Adrenal gland (tissue), 9 donors: ENCODE measurements at regions not wholly inside any gene's neighbourhood (a gene's known extent, or its start where the extent isn't known, plus 50 kb on each side); places are given as distances from the start of the nearest gene placed in this dataset.
A peak's percentile ranks its signal among the peaks of the same experiment; 100 is the strongest.

Source experiments
- DNase-seq, 7 donors: peaks; one replicate each; pipeline ENCODE4 v3.0.0-alpha.2; 2019 to 2020
- H3K27ac ChIP-seq, 5 donors: fragments of 200-600 bp; sonication (generic) in 4 of 5; 1 replicate in 3 of 5; 2 replicates in 2 of 5; pipeline versions ENCODE4 v1.5.1 to v1.8.0; 2016 to 2020; ENCODE audit warnings: mild to moderate bottlenecking in 1 of 5
- H3K27me3 ChIP-seq: fragments of 200-600 bp; 2 replicates; pipeline ENCODE4 v1.8.0; 2021
- H3K36me3 ChIP-seq, 2 donors: fragments of 200-600 bp; replicated peaks in 1 of 2; 1 replicate in 1 of 2; 2 replicates in 1 of 2; pipeline versions ENCODE4 v1.5.1 to v1.8.0; 2018 to 2022
- H3K4me1 ChIP-seq, 2 donors: fragments of 200-600 bp; replicated peaks in 1 of 2; 1 replicate in 1 of 2; 2 replicates in 1 of 2; pipeline versions ENCODE4 v1.5.1 to v1.8.0; 2018 to 2021
- H3K4me3 ChIP-seq, 4 donors: fragments of 200-600 bp; sonication (generic) in 3 of 4; one replicate each; pipeline ENCODE4 v1.5.1; 2016 to 2018
- H3K9me3 ChIP-seq, 3 donors: fragments of 200-600 bp; sonication (generic) in 1 of 3; replicated peaks in 1 of 3; 1 replicate in 2 of 3; 2 replicates in 1 of 3; pipeline versions ENCODE4 v1.5.1 to v1.8.0; 2016 to 2021
- CTCF ChIP-seq, 6 experiments: fragments of 450-650 bp in 4 of 6; fragments of 200-600 bp in 2 of 6; sonication (generic) in 1 of 6; IDR thresholded peaks; 1 replicate in 5 of 6; 2 replicates in 1 of 6; pipeline versions ENCODE4 v1.5.1 to v1.8.0; 2016 to 2021; ENCODE audit warnings: antibody characterized with exemption in 6 of 6, mild to moderate bottlenecking in 2 of 6, moderate library complexity in 1 of 6
- POLR2A ChIP-seq, 2 donors: fragments of 450-650 bp; IDR thresholded peaks; one replicate each; pipeline ENCODE4 v1.6.1; 2017; ENCODE audit warnings: antibody characterized with exemption in 2 of 2, mild to moderate bottlenecking in 2 of 2, moderate library complexity in 1 of 2
- WGBS, 4 donors: extraction: QIAGEN DNeasy Blood & Tissue Kit in 2 of 4; methylation state at CpG; one replicate each; pipeline versions ENCODE4 v1.1.5 to v1.1.7; 2013 to 2017; 5-methylcytosine and 5-hydroxymethylcytosine counted together
- intact Hi-C, 2 donors: fragments of 100-400 bp; cut with DNase I; formaldehyde crosslinking; loops; one replicate each; pipeline versions ENCODE4 v1.14.1 to v1.15.0; 2022 to 2023
- donor health status: healthy with polysubstance abuse.
- donor health status: Bipolar disorder and iron deficiency.
- donor health status: DM: yes; HTN: yes; CAD: no.
- donor health status: DM: no; HTN: no; CAD: no.
- donor health status: DM: no; HTN: no; CAD: no.

GRCh38 chr5:143613329-143613728 lies 198.6 kb upstream of the HMHB1 start:
- TF ChIP-seq POLR2A (IDR thresholded peaks at IDR 0.05): no peak
- no peak for TF ChIP-seq CTCF (IDR thresholded peaks at IDR 0.05)
- no peak for DNase-seq
- Histone ChIP-seq H3K4me1 (no peaks in the 10 kb centered on the region), H3K27ac (no peak overlapping the region), H3K9me3 (no peaks in the 10 kb centered on the region), H3K4me3 (no peak overlapping the region), H3K36me3 (no peaks in the 10 kb centered on the region), H3K27me3 (no peaks in the 10 kb centered on the region)
- intact Hi-C loops: no loop called here
- WGBS, 4 donors: 92 to 97% (median 95%) methylated on average over 3 of the region's 3 CpGs

GRCh38 chr5:143610946-143611345 lies 201.0 kb upstream of the HMHB1 start:
- Histone ChIP-seq H3K4me1 (no peaks in the 10 kb centered on the region), H3K27ac (no peak overlapping the region), H3K4me3 (no peak overlapping the region), H3K36me3 (no peaks in the 10 kb centered on the region), H3K27me3 (no peaks in the 10 kb centered on the region), H3K9me3 (no peaks in the 10 kb centered on the region)
- 58 to 79% (median 72%) methylated on average over 1 of the region's 1 CpG for WGBS, 4 donors
- TF ChIP-seq POLR2A (IDR thresholded peaks at IDR 0.05) (no peak), CTCF (IDR thresholded peaks at IDR 0.05) (no peak)
- intact Hi-C loops: no loop called here
- DNase-seq: no peak

GRCh38 chr5:143606043-143606752 lies 202.7 kb upstream of the NR3C1 start:
- Histone ChIP-seq H3K36me3 (no peaks in the 10 kb centered on the region), H3K4me1 (no peaks in the 10 kb centered on the region), H3K9me3 (no peaks in the 10 kb centered on the region), H3K27me3 (peaks cover 6% of the 10 kb centered on the region), H3K4me3 (no peak overlapping the region), H3K27ac (peak overlapping the region in 1 of 5 donors; percentile 62)
- intact Hi-C loops: no loop called here
- TF ChIP-seq CTCF (IDR thresholded peaks at IDR 0.05) (no peak), POLR2A (IDR thresholded peaks at IDR 0.05) (no peak)
- 54 to 61% (median 59%) methylated on average over 5 of the region's 5 CpGs for WGBS, 4 donors
- DNase-seq: no peak

- DNase-seq: peak; percentile 16 to 55 (median 31)
- H3K4me3 ChIP-seq: no peak overlapping the region
- H3K27me3 ChIP-seq: peaks cover 6% of the 10 kb centered on the region
- intact Hi-C loops: no loop called here
- H3K4me1 ChIP-seq: no peaks in the 10 kb centered on the region
- H3K36me3 ChIP-seq: no peaks in the 10 kb centered on the region
- 46 to 49% (median 47%) methylated on average over 4 of the region's 4 CpGs for WGBS, 4 donors
- TF ChIP-seq CTCF (IDR thresholded peaks at IDR 0.05): no peak
- no peak for TF ChIP-seq POLR2A (IDR thresholded peaks at IDR 0.05)
- H3K9me3 ChIP-seq: no peaks in the 10 kb centered on the region
- H3K27ac ChIP-seq: peak overlapping the region in 2 of 5 donors; percentile 14 to 62
These were observed 202.0 kb upstream of the NR3C1 start for GRCh38 chr5:143605403-143606005.
